ENCODE measurements at regions not wholly inside any gene's neighbourhood (a gene's known extent, or its start where the extent isn't known, plus 50 kb on each side); places are given as distances from the start of the nearest gene placed in this dataset.

DNA sequence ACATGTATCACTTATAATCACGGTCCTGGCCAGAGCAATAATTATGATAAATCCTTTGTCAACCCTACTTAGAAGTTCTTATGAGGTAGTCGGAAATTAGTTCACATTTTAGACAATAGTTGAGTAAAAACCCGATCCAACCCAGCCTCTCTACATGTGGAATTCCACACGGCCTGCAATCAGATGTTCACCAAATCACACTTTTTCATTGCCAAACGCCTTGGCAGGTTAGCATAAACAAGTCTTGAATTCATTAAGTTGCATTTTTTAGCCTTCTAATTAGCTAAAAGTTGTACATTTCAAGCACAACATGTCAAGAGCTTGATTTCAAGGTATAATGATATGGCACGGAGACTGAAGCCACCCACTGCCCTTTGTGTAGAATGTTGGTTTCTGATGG is 65.3 kb downstream of the FOXL1 start:
- no peak for TF ChIP-seq FOXP2 (optimal IDR thresholded peaks at IDR 0.05; ENCODE audit: borderline replicate concordance, extremely low read depth, extremely low read length, insufficient read depth)
- no peak for TF ChIP-seq POLR2AphosphoS5 (IDR thresholded peaks at IDR 0.05; ENCODE audit: low read depth, low read length)
- no peak for TF ChIP-seq TAF1 (IDR thresholded peaks at IDR 0.05; ENCODE audit: borderline replicate concordance, insufficient read depth, low read length)
- TF ChIP-seq, protein P1, sequence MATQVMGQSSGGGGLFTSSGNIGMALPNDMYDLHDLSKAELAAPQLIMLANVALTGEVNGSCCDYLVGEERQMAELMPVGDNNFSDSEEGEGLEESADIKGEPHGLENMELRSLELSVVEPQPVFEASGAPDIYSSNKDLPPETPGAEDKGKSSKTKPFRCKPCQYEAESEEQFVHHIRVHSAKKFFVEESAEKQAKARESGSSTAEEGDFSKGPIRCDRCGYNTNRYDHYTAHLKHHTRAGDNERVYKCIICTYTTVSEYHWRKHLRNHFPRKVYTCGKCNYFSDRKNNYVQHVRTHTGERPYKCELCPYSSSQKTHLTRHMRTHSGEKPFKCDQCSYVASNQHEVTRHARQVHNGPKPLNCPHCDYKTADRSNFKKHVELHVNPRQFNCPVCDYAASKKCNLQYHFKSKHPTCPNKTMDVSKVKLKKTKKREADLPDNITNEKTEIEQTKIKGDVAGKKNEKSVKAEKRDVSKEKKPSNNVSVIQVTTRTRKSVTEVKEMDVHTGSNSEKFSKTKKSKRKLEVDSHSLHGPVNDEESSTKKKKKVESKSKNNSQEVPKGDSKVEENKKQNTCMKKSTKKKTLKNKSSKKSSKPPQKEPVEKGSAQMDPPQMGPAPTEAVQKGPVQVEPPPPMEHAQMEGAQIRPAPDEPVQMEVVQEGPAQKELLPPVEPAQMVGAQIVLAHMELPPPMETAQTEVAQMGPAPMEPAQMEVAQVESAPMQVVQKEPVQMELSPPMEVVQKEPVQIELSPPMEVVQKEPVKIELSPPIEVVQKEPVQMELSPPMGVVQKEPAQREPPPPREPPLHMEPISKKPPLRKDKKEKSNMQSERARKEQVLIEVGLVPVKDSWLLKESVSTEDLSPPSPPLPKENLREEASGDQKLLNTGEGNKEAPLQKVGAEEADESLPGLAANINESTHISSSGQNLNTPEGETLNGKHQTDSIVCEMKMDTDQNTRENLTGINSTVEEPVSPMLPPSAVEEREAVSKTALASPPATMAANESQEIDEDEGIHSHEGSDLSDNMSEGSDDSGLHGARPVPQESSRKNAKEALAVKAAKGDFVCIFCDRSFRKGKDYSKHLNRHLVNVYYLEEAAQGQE (IDR thresholded peaks at IDR 0.05; ENCODE audit: insufficient read depth in 1 of 2, low read depth in 2 of 2, low read length in 2 of 2): no peak
- TF ChIP-seq SIN3A (IDR thresholded peaks at IDR 0.05; ENCODE audit: borderline replicate concordance, insufficient read depth, low read length): no peak
